Natural killer cell treated with Interleukin-12 subunit alpha and Interleukin-12 subunit beta and Interleukin-15 and Interleukin-18, amount 100 ng/mL, for 72 hours (primary cell): ENCODE measurements at regions not wholly inside any gene's neighbourhood (a gene's known extent, or its start where the extent isn't known, plus 50 kb on each side); places are given as distances from the start of the nearest gene placed in this dataset.

Source experiments
- ATAC-seq, 2 donors: fragments of 150-1000 bp; cut with Tn5 transposase in 1 of 2; sonication (Bioruptor Pico), chemical (Tn5 transposase) in 1 of 2; 2 replicates each; pipeline ENCODE4 v1.10.0; 2021
- DNase-seq: peaks from one replicate; pipeline ENCODE4 v3.0.0; 2022; ENCODE audit warnings: low spot score
- H3K27ac Mint-ChIP-seq, 2 donors: 1 replicate in 1 of 2; 2 replicates in 1 of 2; pipeline ENCODE4 v1.8.0; 2022; ENCODE audit warnings: mixed read lengths in 2 of 2, mild to moderate bottlenecking in 1 of 2, moderate library complexity in 1 of 2
- H3K27me3 Mint-ChIP-seq, 2 donors: 1 replicate in 1 of 2; 2 replicates in 1 of 2; pipeline ENCODE4 v1.8.0; 2022; ENCODE audit warnings: mixed read lengths in 2 of 2
- H3K36me3 Mint-ChIP-seq: one replicate; pipeline ENCODE4 v1.8.0; 2022; ENCODE audit warnings: mixed read lengths
- H3K4me1 Mint-ChIP-seq, 2 donors: 1 replicate in 1 of 2; 2 replicates in 1 of 2; pipeline ENCODE4 v1.8.0; 2022; ENCODE audit warnings: low read depth in 2 of 2, mixed read lengths in 2 of 2, mild to moderate bottlenecking in 1 of 2
- H3K4me3 Mint-ChIP-seq: one replicate; pipeline ENCODE4 v1.8.0; 2022; ENCODE audit warnings: mixed read lengths
- H3K9me3 Mint-ChIP-seq: 2 replicates; pipeline ENCODE4 v1.8.0; 2022; ENCODE audit warnings: mixed read lengths

GRCh38 chr2:150630587-150631235 lies 143.2 kb upstream of the RND3 start:
- H3K27ac Mint-ChIP-seq: no peak overlapping the region
- no peaks in the 10 kb centered on the region for H3K4me1 Mint-ChIP-seq
- DNase-seq: no peak
- no peaks in the 10 kb centered on the region for H3K27me3 Mint-ChIP-seq
- H3K9me3 Mint-ChIP-seq: peaks cover 4% of the 10 kb centered on the region
- H3K4me3 Mint-ChIP-seq: no peak overlapping the region
- H3K36me3 Mint-ChIP-seq: no peaks in the 10 kb centered on the region
- no peak for ATAC-seq

GRCh38 chr2:150627526-150627925 lies 140.1 kb upstream of the RND3 start:
- Mint-ChIP-seq H3K36me3 (no peaks in the 10 kb centered on the region), H3K9me3 (peaks cover 10% of the 10 kb centered on the region), H3K4me3 (no peak overlapping the region), H3K4me1 (no peaks in the 10 kb centered on the region), H3K27ac (no peak overlapping the region), H3K27me3 (no peaks in the 10 kb centered on the region)
- ATAC-seq (no peak), DNase-seq (no peak)

GRCh38 chr2:150626934-150627411 lies 139.5 kb upstream of the RND3 start:
- ATAC-seq (no peak), DNase-seq (no peak)
- H3K27me3 Mint-ChIP-seq: no peaks in the 10 kb centered on the region
- no peaks in the 10 kb centered on the region for H3K4me1 Mint-ChIP-seq
- H3K9me3 Mint-ChIP-seq: peaks cover 10% of the 10 kb centered on the region
- no peak overlapping the region for H3K27ac Mint-ChIP-seq
- no peaks in the 10 kb centered on the region for H3K36me3 Mint-ChIP-seq
- H3K4me3 Mint-ChIP-seq: no peak overlapping the region

- Mint-ChIP-seq H3K27ac (no peak overlapping the region), H3K27me3 (no peaks in the 10 kb centered on the region), H3K9me3 (peaks cover 10% of the 10 kb centered on the region), H3K36me3 (no peaks in the 10 kb centered on the region), H3K4me1 (no peaks in the 10 kb centered on the region), H3K4me3 (no peak overlapping the region)
- ATAC-seq: no peak
- no peak for DNase-seq
These were observed 138.3 kb upstream of the RND3 start for GRCh38 chr2:150625741-150626140.

- Mint-ChIP-seq H3K36me3 (no peaks in the 10 kb centered on the region), H3K9me3 (peaks cover 10% of the 10 kb centered on the region), H3K4me1 (no peaks in the 10 kb centered on the region), H3K27ac (no peak overlapping the region), H3K27me3 (no peaks in the 10 kb centered on the region), H3K4me3 (no peak overlapping the region)
- ATAC-seq (no peak), DNase-seq (no peak)
These were observed 137.8 kb upstream of the RND3 start for GRCh38 chr2:150625303-150625702.

GRCh38 chr2:150624001-150624401 lies 136.5 kb upstream of the RND3 start:
- Mint-ChIP-seq H3K9me3 (peaks cover 10% of the 10 kb centered on the region), H3K27ac (no peak overlapping the region), H3K27me3 (no peaks in the 10 kb centered on the region), H3K4me3 (no peak overlapping the region), H3K36me3 (no peaks in the 10 kb centered on the region), H3K4me1 (no peaks in the 10 kb centered on the region)
- ATAC-seq (no peak), DNase-seq (no peak)

GRCh38 chr2:150621526-150622213 lies 134.2 kb upstream of the RND3 start:
- DNase-seq: no peak
- Mint-ChIP-seq H3K27ac (no peak overlapping the region), H3K36me3 (no peaks in the 10 kb centered on the region), H3K27me3 (no peaks in the 10 kb centered on the region), H3K9me3 (peaks cover 9% of the 10 kb centered on the region), H3K4me1 (no peaks in the 10 kb centered on the region), H3K4me3 (no peak overlapping the region)
- ATAC-seq: no peak

GRCh38 chr2:150620855-150621254 lies 133.4 kb upstream of the RND3 start:
- Mint-ChIP-seq H3K4me3 (no peak overlapping the region), H3K36me3 (no peaks in the 10 kb centered on the region), H3K9me3 (peaks cover 9% of the 10 kb centered on the region), H3K27me3 (no peaks in the 10 kb centered on the region), H3K27ac (no peak overlapping the region), H3K4me1 (no peaks in the 10 kb centered on the region)
- DNase-seq: no peak
- ATAC-seq: no peak

GRCh38 chr2:150620416-150620815 lies 132.9 kb upstream of the RND3 start:
- Mint-ChIP-seq H3K36me3 (no peaks in the 10 kb centered on the region), H3K4me1 (no peaks in the 10 kb centered on the region), H3K9me3 (peaks cover 9% of the 10 kb centered on the region), H3K4me3 (no peak overlapping the region), H3K27ac (no peak overlapping the region), H3K27me3 (no peaks in the 10 kb centered on the region)
- ATAC-seq (no peak), DNase-seq (no peak)

GRCh38 chr2:150619607-150620330 lies 132.3 kb upstream of the RND3 start:
- Mint-ChIP-seq H3K9me3 (peaks cover 9% of the 10 kb centered on the region), H3K4me3 (no peak overlapping the region), H3K4me1 (no peaks in the 10 kb centered on the region), H3K27me3 (no peaks in the 10 kb centered on the region), H3K36me3 (no peaks in the 10 kb centered on the region), H3K27ac (no peak overlapping the region)
- ATAC-seq (no peak), DNase-seq (no peak)

- no peak for ATAC-seq
- no peaks in the 10 kb centered on the region for H3K27me3 Mint-ChIP-seq
- no peaks in the 10 kb centered on the region for H3K36me3 Mint-ChIP-seq
- H3K9me3 Mint-ChIP-seq: peaks cover 6% of the 10 kb centered on the region
- H3K4me3 Mint-ChIP-seq: no peak overlapping the region
- no peaks in the 10 kb centered on the region for H3K4me1 Mint-ChIP-seq
- no peak overlapping the region for H3K27ac Mint-ChIP-seq
- DNase-seq: no peak
These were observed 130.9 kb upstream of the RND3 start for GRCh38 chr2:150618245-150618895.

- ATAC-seq (no peak), DNase-seq (no peak)
- H3K36me3 Mint-ChIP-seq: no peaks in the 10 kb centered on the region
- no peaks in the 10 kb centered on the region for H3K27me3 Mint-ChIP-seq
- H3K4me3 Mint-ChIP-seq: no peak overlapping the region
- no peak overlapping the region for H3K27ac Mint-ChIP-seq
- H3K4me1 Mint-ChIP-seq: no peaks in the 10 kb centered on the region
- peaks cover 6% of the 10 kb centered on the region for H3K9me3 Mint-ChIP-seq
These were observed 130.0 kb upstream of the RND3 start for GRCh38 chr2:150617351-150617978.

- H3K27ac Mint-ChIP-seq: no peak overlapping the region
- no peaks in the 10 kb centered on the region for H3K27me3 Mint-ChIP-seq
- H3K4me1 Mint-ChIP-seq: no peaks in the 10 kb centered on the region
- H3K9me3 Mint-ChIP-seq: peaks cover 6% of the 10 kb centered on the region
- H3K36me3 Mint-ChIP-seq: no peaks in the 10 kb centered on the region
- ATAC-seq (no peak), DNase-seq (no peak)
- H3K4me3 Mint-ChIP-seq: no peak overlapping the region
These were observed 125.7 kb upstream of the RND3 start for GRCh38 chr2:150612957-150613710.
